ENCODE measurements at regions not wholly inside any gene's neighbourhood (a gene's known extent, or its start where the extent isn't known, plus 50 kb on each side); places are given as distances from the start of the nearest gene placed in this dataset.

GRCh38 chr4:161329852-161330251, 833.9 kb downstream of the FSTL5 start:
- no peak overlapping the region for H3K4me2 ChIP-seq
- 95% methylated on average over 1 of the region's 1 CpG for WGBS (ENCODE audit: low lambda C conversion rate, missing lambda C conversion rate)
- no peaks in the 10 kb centered on the region for H3K9me2 ChIP-seq (replicated peaks; ENCODE audit: insufficient read depth)
- H3K79me2 ChIP-seq, result no peaks in the 10 kb centered on the region
- no peak overlapping the region for H3K27ac ChIP-seq
- no peaks in the 10 kb centered on the region for H3K9me3 ChIP-seq (ENCODE audit: low read depth)
- no peaks in the 10 kb centered on the region for H4K20me1 ChIP-seq (ENCODE audit: insufficient read depth, poor library complexity, severe bottlenecking)
- no peaks in the 10 kb centered on the region for H3K36me3 ChIP-seq (replicated peaks; ENCODE audit: insufficient read depth, low read depth)
- H3K4me1 ChIP-seq (ENCODE audit: insufficient read depth), result no peaks in the 10 kb centered on the region
- H2AFZ ChIP-seq, result no peak overlapping the region
- no peak for DNase-seq (ENCODE audit: low spot score)
- no peak for TF ChIP-seq EZH2phosphoT487 (IDR thresholded peaks at IDR 0.05; ENCODE audit: low read depth, severe bottlenecking, unreplicated experiment)
- TF ChIP-seq EZH2 (IDR thresholded peaks at IDR 0.05; ENCODE audit: borderline replicate concordance), result no peak
- TF ChIP-seq CTCF (IDR thresholded peaks at IDR 0.05; ENCODE audit: poor library complexity), result no peak
- H3K27me3 ChIP-seq, result no peaks in the 10 kb centered on the region
- no peak overlapping the region for H3K4me3 ChIP-seq

GRCh38 chr4:161321706-161322105, 842.1 kb downstream of the FSTL5 start:
- TF ChIP-seq CTCF (IDR thresholded peaks at IDR 0.05; ENCODE audit: poor library complexity), result no peak
- TF ChIP-seq EZH2phosphoT487 (IDR thresholded peaks at IDR 0.05; ENCODE audit: low read depth, severe bottlenecking, unreplicated experiment), result no peak
- no peak for TF ChIP-seq EZH2 (IDR thresholded peaks at IDR 0.05; ENCODE audit: borderline replicate concordance)
- no peak overlapping the region for H2AFZ ChIP-seq
- 69% methylated on average over 1 of the region's 1 CpG for WGBS (ENCODE audit: low lambda C conversion rate, missing lambda C conversion rate)
- no peaks in the 10 kb centered on the region for H3K27me3 ChIP-seq
- no peaks in the 10 kb centered on the region for H3K4me1 ChIP-seq (ENCODE audit: insufficient read depth)
- H3K4me3 ChIP-seq, result no peak overlapping the region
- no peaks in the 10 kb centered on the region for H3K9me2 ChIP-seq (replicated peaks; ENCODE audit: insufficient read depth)
- DNase-seq (ENCODE audit: low spot score), result no peak
- no peaks in the 10 kb centered on the region for H3K79me2 ChIP-seq
- no peak overlapping the region for H3K4me2 ChIP-seq
- H4K20me1 ChIP-seq (ENCODE audit: insufficient read depth, poor library complexity, severe bottlenecking), result no peaks in the 10 kb centered on the region
- H3K36me3 ChIP-seq (replicated peaks; ENCODE audit: insufficient read depth, low read depth), result no peaks in the 10 kb centered on the region
- no peaks in the 10 kb centered on the region for H3K9me3 ChIP-seq (ENCODE audit: low read depth)
- H3K27ac ChIP-seq, result no peak overlapping the region

GRCh38 chr4:161320377-161320776, 843.4 kb downstream of the FSTL5 start:
- H3K27me3 ChIP-seq, result no peaks in the 10 kb centered on the region
- H3K4me1 ChIP-seq (ENCODE audit: insufficient read depth), result no peaks in the 10 kb centered on the region
- no peak overlapping the region for H3K4me3 ChIP-seq
- TF ChIP-seq EZH2 (IDR thresholded peaks at IDR 0.05; ENCODE audit: borderline replicate concordance), result no peak
- peak; percentile 28 for TF ChIP-seq CTCF (IDR thresholded peaks at IDR 0.05; ENCODE audit: poor library complexity)
- TF ChIP-seq EZH2phosphoT487 (IDR thresholded peaks at IDR 0.05; ENCODE audit: low read depth, severe bottlenecking, unreplicated experiment), result no peak
- no peaks in the 10 kb centered on the region for H3K9me2 ChIP-seq (replicated peaks; ENCODE audit: insufficient read depth)
- no peaks in the 10 kb centered on the region for H4K20me1 ChIP-seq (ENCODE audit: insufficient read depth, poor library complexity, severe bottlenecking)
- H3K36me3 ChIP-seq (replicated peaks; ENCODE audit: insufficient read depth, low read depth), result no peaks in the 10 kb centered on the region
- H3K4me2 ChIP-seq, result no peak overlapping the region
- no peaks in the 10 kb centered on the region for H3K9me3 ChIP-seq (ENCODE audit: low read depth)
- no peak overlapping the region for H3K27ac ChIP-seq
- DNase-seq (ENCODE audit: low spot score), result peak; percentile 43
- no peak overlapping the region for H2AFZ ChIP-seq
- 44% methylated on average over 4 of the region's 4 CpGs for WGBS (ENCODE audit: low lambda C conversion rate, missing lambda C conversion rate)
- H3K79me2 ChIP-seq, result no peaks in the 10 kb centered on the region

DNA sequence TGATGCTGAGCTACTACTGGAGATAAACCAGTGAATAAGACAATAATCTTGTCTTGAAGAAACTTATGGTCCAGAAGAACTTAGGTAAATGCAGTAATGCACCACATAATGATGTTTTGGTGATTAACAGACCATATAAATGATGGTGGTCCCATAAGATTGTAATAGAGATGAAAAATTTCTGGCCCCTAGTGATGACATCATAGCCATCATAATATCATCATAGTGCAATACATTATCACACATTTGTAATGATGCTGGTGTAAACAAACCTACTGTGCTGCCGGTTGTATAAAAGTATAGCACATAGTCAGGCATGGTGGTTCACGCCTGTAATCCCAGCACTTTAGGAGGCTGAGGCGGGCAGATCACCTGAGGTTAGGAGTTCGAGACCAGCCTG, 846.8 kb downstream of the FSTL5 start:
- Histone ChIP-seq H3K27ac (no peak overlapping the region), H2AFZ (no peak overlapping the region), H3K4me3 (no peak overlapping the region), H3K36me3 (replicated peaks; ENCODE audit: insufficient read depth, low read depth) (no peaks in the 10 kb centered on the region), H3K27me3 (no peaks in the 10 kb centered on the region), H3K4me2 (no peak overlapping the region), H3K9me3 (ENCODE audit: low read depth) (no peaks in the 10 kb centered on the region), H3K79me2 (no peaks in the 10 kb centered on the region), H3K9me2 (replicated peaks; ENCODE audit: insufficient read depth) (no peaks in the 10 kb centered on the region), H4K20me1 (ENCODE audit: insufficient read depth, poor library complexity, severe bottlenecking) (no peaks in the 10 kb centered on the region), H3K4me1 (ENCODE audit: insufficient read depth) (no peaks in the 10 kb centered on the region)
- DNase-seq (ENCODE audit: low spot score), result no peak
- 80% methylated on average over 4 of the region's 4 CpGs for WGBS (ENCODE audit: low lambda C conversion rate, missing lambda C conversion rate)
- no peak for TF ChIP-seq EZH2phosphoT487 (IDR thresholded peaks at IDR 0.05; ENCODE audit: low read depth, severe bottlenecking, unreplicated experiment)
- TF ChIP-seq CTCF (IDR thresholded peaks at IDR 0.05; ENCODE audit: poor library complexity), result no peak
- no peak for TF ChIP-seq EZH2 (IDR thresholded peaks at IDR 0.05; ENCODE audit: borderline replicate concordance)
